OCI-LY1 (cell line): ENCODE measurements at regions not wholly inside any gene's neighbourhood (a gene's known extent, or its start where the extent isn't known, plus 50 kb on each side); places are given as distances from the start of the nearest gene placed in this dataset.
"Not testable (repeated sequence)": the region's sequence is repeated elsewhere in the genome, so short reads cannot be mapped to it uniquely, and the experiment has no call there.

ENCODE experiments used
- H2AFZ ChIP-seq: fragments of 200-600 bp; sonication (generic), shearing (Covaris generic); 2 replicates; pipeline ENCODE4 v1.6.0; 2014; ENCODE audit warnings: antibody characterized with exemption, mild to moderate bottlenecking, low read length
- H3F3A ChIP-seq: fragments of 200-600 bp; sonication (generic), shearing (Covaris generic); 2 replicates; pipeline ENCODE4 v1.6.0; 2014; ENCODE audit warnings: mild to moderate bottlenecking, antibody characterized with exemption, low read length, moderate library complexity; ENCODE audit not compliant: insufficient read depth
- H3K27ac ChIP-seq: fragments of 200-600 bp; sonication (generic); 2 replicates; pipeline ENCODE4 v1.5.1; 2014; ENCODE audit warnings: low read length, mixed run types, mild to moderate bottlenecking, low read depth; ENCODE audit not compliant: poor library complexity, severe bottlenecking
- H3K27me3 ChIP-seq: fragments of 200-600 bp; sonication (generic); 2 replicates; pipeline ENCODE4 v1.6.0; 2014; ENCODE audit warnings: antibody characterized with exemption, mild to moderate bottlenecking, low read length, moderate library complexity; ENCODE audit not compliant: insufficient read depth
- H3K36me3 ChIP-seq: fragments of 200-600 bp; sonication (generic); 2 replicates; pipeline ENCODE4 v1.6.1; 2014; ENCODE audit warnings: mild to moderate bottlenecking, antibody characterized with exemption, low read length, moderate library complexity, mixed read lengths; ENCODE audit not compliant: insufficient read depth
- H3K4me1 ChIP-seq: fragments of 200-600 bp; sonication (generic); 2 replicates; pipeline ENCODE4 v1.5.1; 2014; ENCODE audit warnings: mild to moderate bottlenecking, low read length, moderate library complexity; ENCODE audit not compliant: insufficient read depth, severe bottlenecking
- H3K4me2 ChIP-seq: fragments of 200-600 bp; sonication (generic), shearing (Covaris generic); 2 replicates; pipeline ENCODE4 v1.6.1; 2014; ENCODE audit warnings: low read length
- H3K4me3 ChIP-seq: fragments of 200-600 bp; sonication (generic); 2 replicates; pipeline ENCODE4 v1.5.1; 2014; ENCODE audit warnings: low read length, low read depth, mild to moderate bottlenecking, mixed read lengths; ENCODE audit not compliant: poor library complexity, severe bottlenecking
- H3K79me2 ChIP-seq: fragments of 200-600 bp; shearing (Covaris generic); 2 replicates; pipeline ENCODE4 v1.6.1; 2016; ENCODE audit warnings: mixed run types, low read length, mixed read lengths; ENCODE audit not compliant: insufficient read depth
- H3K9ac ChIP-seq: fragments of 200-600 bp; sonication (generic), shearing (Covaris generic); 2 replicates; pipeline ENCODE4 v1.6.1; 2014; ENCODE audit warnings: mild to moderate bottlenecking, low read length, mixed read lengths
- H3K9me2 ChIP-seq: fragments of 200-600 bp; sonication (generic), shearing (Covaris generic); 2 replicates; pipeline ENCODE4 v1.6.1; 2014; ENCODE audit warnings: low read depth, mild to moderate bottlenecking, low read length, mixed read lengths
- H3K9me3 ChIP-seq: fragments of 200-600 bp; shearing (Covaris generic); 2 replicates; pipeline ENCODE4 v1.6.1; 2014; ENCODE audit warnings: low read length, mixed read lengths
- H4K20me1 ChIP-seq: fragments of 200-600 bp; sonication (generic), shearing (Covaris generic); 2 replicates; pipeline ENCODE4 v1.6.0; 2016; ENCODE audit warnings: mild to moderate bottlenecking, low read length; ENCODE audit not compliant: insufficient read depth
- EZH2 ChIP-seq: fragments of 200-600 bp; sonication (generic), shearing (Covaris generic); IDR thresholded peaks from 2 replicates; pipeline ENCODE4 v1.8.0; 2017; ENCODE audit warnings: borderline replicate concordance, mixed run types, mild to moderate bottlenecking, antibody characterized with exemption, low read length, moderate library complexity, mixed read lengths
- TF ChIP-seq, protein P1 (sequence below): fragments of 200-600 bp; sonication (generic), shearing (Covaris generic); IDR thresholded peaks from 2 replicates; pipeline ENCODE4 v1.5.1; 2017; ENCODE audit warnings: mild to moderate bottlenecking, antibody characterized with exemption, low read length, moderate library complexity, mixed read lengths

DNA sequence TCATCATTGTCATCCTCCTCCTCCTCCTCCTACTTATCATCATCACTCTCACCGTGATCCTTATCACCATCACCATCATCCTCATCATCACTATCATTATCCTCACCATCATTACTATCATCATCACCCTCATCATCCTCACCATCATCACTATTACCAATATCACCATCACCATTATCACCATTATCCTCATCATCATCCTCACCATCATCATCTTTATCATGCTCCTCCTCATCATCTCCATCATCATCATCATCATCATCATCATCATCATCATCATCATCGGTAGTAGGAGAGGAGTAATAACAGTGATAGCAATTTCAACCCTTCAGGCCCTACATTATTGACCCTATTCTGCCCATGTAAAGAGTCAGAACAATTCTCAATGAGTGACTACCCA is 345.9 kb upstream of the ZNF32 start:
- TF ChIP-seq, protein P1, sequence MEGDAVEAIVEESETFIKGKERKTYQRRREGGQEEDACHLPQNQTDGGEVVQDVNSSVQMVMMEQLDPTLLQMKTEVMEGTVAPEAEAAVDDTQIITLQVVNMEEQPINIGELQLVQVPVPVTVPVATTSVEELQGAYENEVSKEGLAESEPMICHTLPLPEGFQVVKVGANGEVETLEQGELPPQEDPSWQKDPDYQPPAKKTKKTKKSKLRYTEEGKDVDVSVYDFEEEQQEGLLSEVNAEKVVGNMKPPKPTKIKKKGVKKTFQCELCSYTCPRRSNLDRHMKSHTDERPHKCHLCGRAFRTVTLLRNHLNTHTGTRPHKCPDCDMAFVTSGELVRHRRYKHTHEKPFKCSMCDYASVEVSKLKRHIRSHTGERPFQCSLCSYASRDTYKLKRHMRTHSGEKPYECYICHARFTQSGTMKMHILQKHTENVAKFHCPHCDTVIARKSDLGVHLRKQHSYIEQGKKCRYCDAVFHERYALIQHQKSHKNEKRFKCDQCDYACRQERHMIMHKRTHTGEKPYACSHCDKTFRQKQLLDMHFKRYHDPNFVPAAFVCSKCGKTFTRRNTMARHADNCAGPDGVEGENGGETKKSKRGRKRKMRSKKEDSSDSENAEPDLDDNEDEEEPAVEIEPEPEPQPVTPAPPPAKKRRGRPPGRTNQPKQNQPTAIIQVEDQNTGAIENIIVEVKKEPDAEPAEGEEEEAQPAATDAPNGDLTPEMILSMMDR = no peak
- TF ChIP-seq EZH2 = no peak
- H2AFZ ChIP-seq = no peak overlapping the region
- H4K20me1 ChIP-seq = no peaks in the 10 kb centered on the region
- no peaks in the 10 kb centered on the region for H3K79me2 ChIP-seq
- no peak overlapping the region for H3K9ac ChIP-seq
- H3K27me3 ChIP-seq = no peaks in the 10 kb centered on the region
- no peaks in the 10 kb centered on the region for H3K9me3 ChIP-seq
- H3K4me3 ChIP-seq = no peak overlapping the region
- no peak overlapping the region for H3K27ac ChIP-seq
- H3K9me2 ChIP-seq = no peaks in the 10 kb centered on the region
- H3K36me3 ChIP-seq = no peaks in the 10 kb centered on the region
- no peaks in the 10 kb centered on the region for H3K4me1 ChIP-seq
- H3F3A ChIP-seq = no peaks in the 10 kb centered on the region
- H3K4me2 ChIP-seq = no peak overlapping the region

DNA sequence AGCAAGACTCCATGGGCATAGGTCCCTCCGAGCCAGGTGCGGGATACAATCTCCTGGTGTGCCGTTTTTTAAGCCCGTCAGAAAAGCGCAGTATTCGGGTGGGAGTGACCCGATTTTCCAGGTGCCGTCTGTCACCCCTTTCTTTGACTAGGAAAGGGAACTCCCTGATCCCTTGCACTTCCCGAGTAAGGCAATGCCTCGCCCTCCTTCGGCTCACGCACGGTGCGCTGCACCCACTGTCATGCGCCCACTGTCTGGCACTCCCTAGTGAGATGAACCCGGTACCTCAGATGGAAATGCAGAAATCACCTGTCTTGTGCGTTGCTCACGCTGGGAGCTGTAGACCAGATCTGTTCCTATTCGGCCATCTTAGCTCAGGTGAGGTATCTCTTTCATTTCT is 344.1 kb upstream of the ZNF32 start:
- not testable (repeated sequence) for H4K20me1 ChIP-seq, H3K27ac ChIP-seq, H3F3A ChIP-seq, H3K9me3 ChIP-seq, H3K36me3 ChIP-seq, H2AFZ ChIP-seq, H3K9ac ChIP-seq, H3K4me1 ChIP-seq, H3K4me2 ChIP-seq, H3K27me3 ChIP-seq, H3K9me2 ChIP-seq, H3K79me2 ChIP-seq, H3K4me3 ChIP-seq

DNA sequence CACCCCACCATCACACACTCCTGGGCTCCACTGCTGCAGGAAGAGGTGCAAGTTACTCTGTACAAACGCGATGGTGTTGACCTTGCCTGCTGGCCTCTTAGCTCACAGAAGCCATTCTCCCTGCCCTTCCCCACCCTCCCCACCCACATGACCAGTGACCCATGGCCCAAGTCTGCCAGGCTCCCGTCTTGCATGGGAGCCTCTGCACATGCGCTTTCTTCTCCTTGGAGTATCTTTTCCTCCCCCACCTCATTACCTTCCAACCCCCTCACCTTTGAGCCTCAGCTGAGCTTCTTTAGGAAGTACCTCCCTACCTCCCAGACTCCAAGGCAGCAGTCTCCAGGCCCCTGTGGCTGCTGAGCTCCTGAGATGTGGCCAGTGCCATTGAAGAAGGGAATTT is 337.7 kb upstream of the ZNF32 start:
- Histone ChIP-seq H3K4me3 (no peak overlapping the region), H3K9ac (no peak overlapping the region), H3K27me3 (no peaks in the 10 kb centered on the region), H3F3A (no peaks in the 10 kb centered on the region), H3K27ac (no peak overlapping the region), H3K9me3 (no peaks in the 10 kb centered on the region), H3K4me2 (no peak overlapping the region), H3K79me2 (no peaks in the 10 kb centered on the region), H3K36me3 (no peaks in the 10 kb centered on the region), H4K20me1 (no peaks in the 10 kb centered on the region), H3K4me1 (no peaks in the 10 kb centered on the region), H2AFZ (no peak overlapping the region), H3K9me2 (no peaks in the 10 kb centered on the region)
- TF ChIP-seq EZH2 = no peak
- TF ChIP-seq, protein P1 = no peak

DNA sequence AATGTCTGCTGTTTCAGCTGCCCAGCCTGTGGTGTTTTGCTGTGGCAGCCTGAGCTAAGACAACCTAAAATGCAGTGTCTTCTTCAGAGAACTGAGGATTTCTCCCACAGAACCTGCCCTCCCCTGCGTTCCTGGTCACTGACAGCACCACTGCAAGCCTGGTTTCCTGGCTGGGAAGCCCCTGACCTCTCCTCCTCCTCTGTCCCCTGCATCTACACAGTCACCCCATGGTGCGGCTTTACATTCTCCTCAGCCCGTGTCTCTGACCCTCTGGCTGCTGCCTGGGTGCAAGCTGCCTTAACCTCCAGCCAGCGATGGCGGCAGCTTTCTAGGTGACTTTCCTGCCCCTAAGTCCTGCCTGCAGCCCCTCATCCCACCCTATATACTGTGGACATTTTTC is 337.3 kb upstream of the ZNF32 start:
- Histone ChIP-seq H3K9me3 (no peaks in the 10 kb centered on the region), H4K20me1 (no peaks in the 10 kb centered on the region), H3K9ac (no peak overlapping the region), H3K4me2 (no peak overlapping the region), H3K79me2 (no peaks in the 10 kb centered on the region), H3K9me2 (no peaks in the 10 kb centered on the region), H3F3A (no peaks in the 10 kb centered on the region), H2AFZ (no peak overlapping the region), H3K4me1 (no peaks in the 10 kb centered on the region), H3K27me3 (no peaks in the 10 kb centered on the region), H3K4me3 (no peak overlapping the region), H3K36me3 (no peaks in the 10 kb centered on the region), H3K27ac (no peak overlapping the region)
- TF ChIP-seq, protein P1 = no peak
- TF ChIP-seq EZH2 = no peak
